Choroid plexus epithelial cell (primary cell): ENCODE measurements at regions not wholly inside any gene's neighbourhood (a gene's known extent, or its start where the extent isn't known, plus 50 kb on each side); places are given as distances from the start of the nearest gene placed in this dataset.

ENCODE experiments used
- DNase-seq: peaks from one replicate; pipeline ENCODE4 v3.0.0-alpha.2; 2010; ENCODE audit warnings: low read depth
- H3K4me3 ChIP-seq: 2 replicates; pipeline ENCODE4 v1.5.1; 2011; ENCODE audit warnings: low read depth, mild to moderate bottlenecking, control low read depth, low read length, moderate library complexity
- TF ChIP-seq, protein P1 (sequence below): conservative IDR thresholded peaks from 2 replicates; pipeline ENCODE4 v1.5.1; 2011; ENCODE audit warnings: low read depth, mild to moderate bottlenecking, control low read depth, inconsistent platforms, low read length, moderate library complexity

GRCh38 chr14:87059060-87059839, 933.7 kb downstream of the GALC start:
- peak; percentile 0 for DNase-seq
- H3K4me3 ChIP-seq: no peak overlapping the region
- TF ChIP-seq, protein P1, sequence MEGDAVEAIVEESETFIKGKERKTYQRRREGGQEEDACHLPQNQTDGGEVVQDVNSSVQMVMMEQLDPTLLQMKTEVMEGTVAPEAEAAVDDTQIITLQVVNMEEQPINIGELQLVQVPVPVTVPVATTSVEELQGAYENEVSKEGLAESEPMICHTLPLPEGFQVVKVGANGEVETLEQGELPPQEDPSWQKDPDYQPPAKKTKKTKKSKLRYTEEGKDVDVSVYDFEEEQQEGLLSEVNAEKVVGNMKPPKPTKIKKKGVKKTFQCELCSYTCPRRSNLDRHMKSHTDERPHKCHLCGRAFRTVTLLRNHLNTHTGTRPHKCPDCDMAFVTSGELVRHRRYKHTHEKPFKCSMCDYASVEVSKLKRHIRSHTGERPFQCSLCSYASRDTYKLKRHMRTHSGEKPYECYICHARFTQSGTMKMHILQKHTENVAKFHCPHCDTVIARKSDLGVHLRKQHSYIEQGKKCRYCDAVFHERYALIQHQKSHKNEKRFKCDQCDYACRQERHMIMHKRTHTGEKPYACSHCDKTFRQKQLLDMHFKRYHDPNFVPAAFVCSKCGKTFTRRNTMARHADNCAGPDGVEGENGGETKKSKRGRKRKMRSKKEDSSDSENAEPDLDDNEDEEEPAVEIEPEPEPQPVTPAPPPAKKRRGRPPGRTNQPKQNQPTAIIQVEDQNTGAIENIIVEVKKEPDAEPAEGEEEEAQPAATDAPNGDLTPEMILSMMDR: no peak

GRCh38 chr14:87055007-87055406, 938.0 kb downstream of the GALC start:
- no peak for DNase-seq
- no peak overlapping the region for H3K4me3 ChIP-seq
- TF ChIP-seq, protein P1: no peak

DNA sequence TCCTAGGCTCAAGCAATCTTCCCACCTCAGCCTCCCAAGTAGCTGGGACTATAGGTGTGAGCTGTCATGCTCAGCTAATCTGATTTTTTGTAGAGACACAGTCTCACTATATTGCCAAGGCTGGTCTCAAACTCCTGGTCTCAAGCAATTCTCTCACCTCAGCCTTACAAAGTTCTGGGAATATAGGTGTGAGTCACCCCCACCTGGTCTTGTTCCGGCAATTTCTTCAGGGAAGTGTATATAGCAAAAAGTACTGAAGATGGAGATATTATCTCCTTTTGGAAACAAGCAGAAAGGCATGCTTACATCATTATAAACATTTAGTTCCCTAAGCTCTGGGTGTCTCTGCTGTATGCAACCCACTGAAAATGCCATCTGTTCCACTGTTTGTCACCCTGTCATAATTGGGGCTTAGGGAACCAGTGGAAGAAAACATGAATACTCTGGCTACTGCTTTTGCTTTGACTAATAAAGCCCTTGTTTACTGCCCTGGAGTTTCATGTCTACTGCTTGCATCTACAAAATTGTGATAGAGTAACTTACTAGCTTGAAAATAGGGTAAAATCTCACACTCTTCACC, 940.2 kb downstream of the GALC start:
- DNase-seq: no peak
- no peak overlapping the region for H3K4me3 ChIP-seq
- TF ChIP-seq, protein P1: no peak

- no peak for DNase-seq
- TF ChIP-seq, protein P1: no peak
- no peak overlapping the region for H3K4me3 ChIP-seq
Measured at GRCh38 chr14:87050421-87050820, 942.6 kb downstream of the GALC start.

DNA sequence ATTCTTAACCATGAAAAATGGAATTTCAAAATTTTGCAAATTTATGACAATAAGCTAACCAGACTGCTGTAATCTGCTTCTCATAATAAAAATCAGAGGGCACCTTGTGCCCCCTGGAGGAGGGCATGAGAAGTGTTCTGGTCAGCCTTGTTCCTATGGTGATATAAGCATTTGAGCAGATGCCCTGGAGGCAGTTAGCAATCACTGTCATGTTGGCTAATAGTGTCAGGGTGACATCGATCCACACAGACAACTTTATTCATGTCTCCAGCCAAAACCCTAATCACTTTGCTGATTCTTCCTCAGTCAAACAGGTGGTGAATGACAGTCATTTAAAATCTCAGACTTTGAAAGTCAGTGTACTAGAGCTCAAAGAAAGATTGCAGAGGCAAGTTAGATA, 943.0 kb downstream of the GALC start:
- no peak overlapping the region for H3K4me3 ChIP-seq
- TF ChIP-seq, protein P1: peak; percentile 48
- DNase-seq: peak; percentile 26

DNA sequence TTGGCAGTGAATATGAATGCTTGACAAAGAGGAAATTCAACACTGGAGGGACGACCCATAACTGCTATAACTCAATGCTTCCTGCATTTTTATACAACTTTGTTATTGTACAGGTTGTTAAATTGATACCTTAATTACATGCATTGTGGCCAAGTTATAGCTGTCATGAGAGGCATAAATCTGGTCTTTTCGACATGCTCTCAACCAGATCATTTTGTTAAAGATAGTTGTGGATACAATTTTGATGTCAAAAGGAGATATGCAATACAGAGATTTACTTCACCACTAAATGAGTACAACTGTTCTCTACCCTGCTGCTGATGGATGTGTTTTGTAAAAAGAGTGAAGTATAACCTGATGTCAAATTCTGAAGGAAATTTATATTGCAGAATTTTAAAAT, 946.0 kb downstream of the GALC start:
- no peak overlapping the region for H3K4me3 ChIP-seq
- DNase-seq: no peak
- TF ChIP-seq, protein P1: no peak

DNA sequence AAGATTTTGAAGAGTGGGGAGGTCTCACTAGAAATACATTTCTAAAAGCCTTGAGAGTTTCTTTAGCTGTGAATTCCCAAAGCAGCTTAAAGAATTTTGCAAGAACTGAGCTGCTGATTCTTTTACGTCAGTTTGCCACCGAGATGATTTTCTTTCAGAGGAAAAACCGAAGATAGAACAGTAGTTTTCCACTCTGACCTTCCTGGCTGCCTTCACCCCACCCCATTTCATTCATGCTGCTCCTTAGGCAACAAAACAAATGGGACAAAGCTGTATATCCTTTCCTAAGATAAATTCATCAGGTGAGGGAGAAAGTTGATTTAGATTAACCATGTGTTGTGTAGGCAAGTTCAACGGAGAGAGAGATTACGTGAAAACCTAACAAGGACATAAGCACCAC, 947.0 kb downstream of the GALC start:
- H3K4me3 ChIP-seq: no peak overlapping the region
- DNase-seq: no peak
- TF ChIP-seq, protein P1: no peak
